IMR-90 (cell line): ENCODE measurements at regions not wholly inside any gene's neighbourhood (a gene's known extent, or its start where the extent isn't known, plus 50 kb on each side); places are given as distances from the start of the nearest gene placed in this dataset.

ENCODE experiments used
- ATAC-seq: fragments of 200-7000 bp; cut with Tn5 transposase; 2 replicates; pipeline ENCODE4 v1.9.1; 2020; ENCODE audit warnings: low read depth, mild to moderate bottlenecking, moderate library complexity
- BruUV-seq: library from RNA; stranded (reverse); fragments of 400-500 nt; replicated peaks from 2 replicates; lab custom pipeline; 2021; lab: Mats Ljungman, UMichigan
- CTCF ChIA-PET: fragments of 300-600 bp; formaldehyde crosslinking; extraction: SDS; loops from one replicate; lab custom pipeline; 2021; ENCODE audit warnings: antibody characterized with exemption; lab: Yijun Ruan, JAX
- POLR2A ChIA-PET: fragments of 300-600 bp; sonication (Branson Sonifier 250); formaldehyde crosslinking; loops from one replicate; lab custom pipeline; 2022; ENCODE audit warnings: antibody characterized with exemption; ENCODE audit not compliant: unreplicated experiment; lab: Charles Lee
- DNase-seq: peaks from one replicate; pipeline ENCODE4 v3.0.0; 2013
- H2AFZ ChIP-seq: replicated peaks from 2 replicates; pipeline ENCODE3; 2013; ENCODE audit warnings: low read length, mild to moderate bottlenecking; ENCODE audit not compliant: poor library complexity
- H2AK5ac ChIP-seq: 2 replicates; pipeline ENCODE4 v1.6.1; 2013; ENCODE audit warnings: low read depth, low read length, inconsistent platforms
- H2AK9ac ChIP-seq: replicated peaks from 2 replicates; pipeline ENCODE3; 2013; ENCODE audit warnings: mild to moderate bottlenecking, low read depth, low read length, moderate library complexity; ENCODE audit not compliant: poor library complexity
- H2BK120ac ChIP-seq: 2 replicates; pipeline ENCODE4 v1.6.1; 2013; ENCODE audit warnings: low read depth, low read length, inconsistent platforms
- H2BK15ac ChIP-seq: 3 replicates; pipeline ENCODE4 v1.6.1; 2013; ENCODE audit warnings: low read depth, low read length, inconsistent platforms
- H2BK20ac ChIP-seq: 2 replicates; pipeline ENCODE4 v1.6.1; 2013; ENCODE audit warnings: low read depth, mild to moderate bottlenecking, inconsistent platforms, low read length, moderate library complexity
- H2BK5ac ChIP-seq: 2 replicates; pipeline ENCODE4 v1.6.1; 2013; ENCODE audit warnings: mild to moderate bottlenecking, low read depth, low read length, inconsistent platforms; ENCODE audit not compliant: poor library complexity, severe bottlenecking
- H3K14ac ChIP-seq: replicated peaks from 2 replicates; pipeline ENCODE4 v1.6.1; 2013; ENCODE audit warnings: low read depth, low read length, inconsistent platforms
- H3K18ac ChIP-seq: 2 replicates; pipeline ENCODE4 v1.6.1; 2013; ENCODE audit warnings: low read depth, low read length, control low read depth
- H3K23ac ChIP-seq: 2 replicates; pipeline ENCODE4 v1.6.1; 2013; ENCODE audit warnings: low read depth, low read length, inconsistent platforms
- H3K27ac ChIP-seq: 2 replicates; pipeline ENCODE4 v1.5.1; 2013; ENCODE audit warnings: mild to moderate bottlenecking, control low read depth, low read length; ENCODE audit not compliant: insufficient read depth
- H3K27me3 ChIP-seq: 2 replicates; pipeline ENCODE4 v1.6.1; 2013; ENCODE audit warnings: low read length; ENCODE audit not compliant: control insufficient read depth, insufficient read depth
- H3K36me3 ChIP-seq: 2 replicates; pipeline ENCODE4 v1.6.1; 2013; ENCODE audit warnings: low read length, mixed read lengths; ENCODE audit not compliant: control insufficient read depth, insufficient read depth
- H3K4ac ChIP-seq: 2 replicates; pipeline ENCODE4 v1.6.1; 2013; ENCODE audit warnings: low read depth, low read length, inconsistent platforms
- H3K4me1 ChIP-seq: 2 replicates; pipeline ENCODE4 v1.6.1; 2013; ENCODE audit warnings: low read length, mixed read lengths; ENCODE audit not compliant: control insufficient read depth, insufficient read depth
- H3K4me2 ChIP-seq: 2 replicates; pipeline ENCODE4 v1.6.1; 2013; ENCODE audit warnings: low read depth, mild to moderate bottlenecking, control low read depth, low read length, moderate library complexity
- H3K4me3 ChIP-seq: 2 replicates; pipeline ENCODE4 v1.5.1; 2013; ENCODE audit warnings: low read depth, mild to moderate bottlenecking, control low read depth, low read length, moderate library complexity; ENCODE audit not compliant: insufficient read depth
- H3K56ac ChIP-seq: 2 replicates; pipeline ENCODE4 v1.6.1; 2013; ENCODE audit warnings: low read length, inconsistent platforms; ENCODE audit not compliant: insufficient read depth; ENCODE audit errors: extremely low read depth
- H3K79me1 ChIP-seq, 2 experiments: 2 replicates each; pipeline ENCODE4 v1.6.1; 2013; ENCODE audit warnings: low read length in 2 of 2, inconsistent platforms in 1 of 2, low read depth in 1 of 2
- H3K9ac ChIP-seq: 2 replicates; pipeline ENCODE4 v1.6.1; 2013; ENCODE audit warnings: low read depth, low read length, control low read depth
- H3K9me1 ChIP-seq: 2 replicates; pipeline ENCODE4 v1.6.1; 2013; ENCODE audit warnings: low read length, inconsistent platforms; ENCODE audit not compliant: insufficient read depth
- H3K9me3 ChIP-seq: 2 replicates; pipeline ENCODE4 v1.6.1; 2013; ENCODE audit warnings: low read length; ENCODE audit not compliant: control insufficient read depth, insufficient read depth
- H4K20me1 ChIP-seq: 2 replicates; pipeline ENCODE4 v1.6.1; 2013; ENCODE audit warnings: low read length, inconsistent platforms; ENCODE audit not compliant: insufficient read depth
- H4K5ac ChIP-seq: 2 replicates; pipeline ENCODE4 v1.6.1; 2013; ENCODE audit warnings: mild to moderate bottlenecking, low read depth, low read length, control low read depth
- H4K8ac ChIP-seq, 2 experiments: 2 replicates each; pipeline ENCODE4 v1.6.1; 2013; ENCODE audit warnings: low read depth in 2 of 2, low read length in 2 of 2, control low read depth in 1 of 2, inconsistent platforms in 1 of 2
- H4K91ac ChIP-seq: 2 replicates; pipeline ENCODE4 v1.6.1; 2013; ENCODE audit warnings: low read depth, low read length, inconsistent platforms; ENCODE audit not compliant: insufficient read depth
- WGBS, 2 experiments: methylation state at CpG; one replicate each; pipeline versions ENCODE4 v1.1.5 to v1.1.7; 2013; ENCODE audit warnings: missing lambda C conversion rate in 2 of 2; ENCODE audit not compliant: insufficient read length in 1 of 2; ENCODE audit errors: extremely low coverage in 2 of 2; 5-methylcytosine and 5-hydroxymethylcytosine counted together
- dilution Hi-C: fragments of 300-500 bp; cut with HindIII; formaldehyde crosslinking; loops from one replicate; pipeline ENCODE4 v1.14.3; 2018; ENCODE audit warnings: low sequenced_read_pairs; ENCODE audit not compliant: unreplicated experiment
- in situ Hi-C: fragments of 300-500 bp; cut with MboI; formaldehyde crosslinking; loops from 3 replicates; pipeline ENCODE4 v1.14.3; 2019; ENCODE audit warnings: low sequenced_read_pairs, inconsistent platforms, mixed read lengths
- intact Hi-C: fragments of 100-400 bp; cut with micrococcal nuclease; formaldehyde crosslinking; loops from 2 replicates; pipeline ENCODE4 v1.10.0; 2022
- TF ChIP-seq, protein P1 (sequence below): fragments of 150-350 bp; IDR thresholded peaks from 2 replicates; pipeline ENCODE4 v1.6.1; 2016; ENCODE audit warnings: low read depth, mild to moderate bottlenecking, low read length, moderate library complexity, borderline replicate concordance

DNA sequence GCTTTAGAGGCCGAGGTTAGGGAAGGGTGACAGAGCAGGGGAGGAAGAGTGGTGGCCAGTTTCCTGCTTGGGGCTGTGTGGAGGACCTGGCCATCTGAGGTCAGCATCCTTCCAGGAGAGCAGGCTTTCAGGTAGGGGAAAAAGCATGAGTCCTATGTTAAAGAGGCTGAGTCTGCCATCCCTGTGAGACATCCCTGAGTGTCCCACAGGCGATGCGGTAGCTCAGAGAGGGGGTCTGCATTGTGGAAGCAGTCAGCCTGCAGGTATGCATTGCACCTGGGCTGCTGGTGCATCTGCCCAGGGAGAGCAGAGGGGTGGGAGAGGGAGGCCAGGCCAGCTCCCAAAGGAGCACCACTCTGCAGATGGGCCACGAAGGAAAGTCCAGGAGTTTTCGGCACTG lies 282.1 kb upstream of the ZNF32 start:
- peak overlapping the region; percentile 71 for H2BK15ac ChIP-seq
- H3K79me1 ChIP-seq, result no peaks in the 10 kb centered on the region
- no peaks in the 10 kb centered on the region for H3K9me3 ChIP-seq
- intact Hi-C loops, result no loop called here
- POLR2A ChIA-PET, result no interaction called here
- peak overlapping the region; percentile 86 for H3K4ac ChIP-seq
- H3K23ac ChIP-seq, result peak overlapping the region; percentile 73
- WGBS, 2 experiments, result 100% methylated on average over 3 of the region's 5 CpGs; no CpG with 5 or more reads in 1 of the 2 experiments
- peak overlapping the region; percentile 46 for H3K14ac ChIP-seq
- peak overlapping the region; percentile 97 for H2BK20ac ChIP-seq
- H2AK5ac ChIP-seq, result peak overlapping the region; percentile 99
- peak overlapping the region; percentile 30; the same call in 1 of the 2 replicates for H3K4me2 ChIP-seq
- peak overlapping the region; percentile 74 for H3K56ac ChIP-seq
- CTCF ChIA-PET, result no interaction called here
- TF ChIP-seq, protein P1, sequence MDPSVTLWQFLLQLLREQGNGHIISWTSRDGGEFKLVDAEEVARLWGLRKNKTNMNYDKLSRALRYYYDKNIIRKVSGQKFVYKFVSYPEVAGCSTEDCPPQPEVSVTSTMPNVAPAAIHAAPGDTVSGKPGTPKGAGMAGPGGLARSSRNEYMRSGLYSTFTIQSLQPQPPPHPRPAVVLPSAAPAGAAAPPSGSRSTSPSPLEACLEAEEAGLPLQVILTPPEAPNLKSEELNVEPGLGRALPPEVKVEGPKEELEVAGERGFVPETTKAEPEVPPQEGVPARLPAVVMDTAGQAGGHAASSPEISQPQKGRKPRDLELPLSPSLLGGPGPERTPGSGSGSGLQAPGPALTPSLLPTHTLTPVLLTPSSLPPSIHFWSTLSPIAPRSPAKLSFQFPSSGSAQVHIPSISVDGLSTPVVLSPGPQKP, result no peak
- in situ Hi-C loops, result no loop called here
- DNase-seq, result no peak
- dilution Hi-C loops, result no loop called here
- peaks cover 14% of the 10 kb centered on the region for H3K4me1 ChIP-seq
- H4K5ac ChIP-seq, result peak overlapping the region; percentile 86
- BruUV-seq, result no TSS peak
- H3K36me3 ChIP-seq, result no peaks in the 10 kb centered on the region
- peak overlapping the region; percentile 95 for H2BK120ac ChIP-seq
- H2BK5ac ChIP-seq, result peak overlapping the region; percentile 95
- H3K4me3 ChIP-seq, result no peak overlapping the region
- no peaks in the 10 kb centered on the region for H4K20me1 ChIP-seq
- H3K27ac ChIP-seq, result peak overlapping the region; percentile 68
- H3K9me1 ChIP-seq, result peaks cover 11% of the 10 kb centered on the region
- peak overlapping the region; percentile 70 for H2AFZ ChIP-seq
- peak overlapping the region; percentile 92 for H4K91ac ChIP-seq
- ATAC-seq, result peak; percentile 30; the same call in 1 of the 2 replicates
- H3K9ac ChIP-seq, result no peak overlapping the region
- peak overlapping the region; percentile 90 for H3K18ac ChIP-seq
- peak overlapping the region; percentile 93 for H4K8ac ChIP-seq
- H3K27me3 ChIP-seq, result no peaks in the 10 kb centered on the region
- H2AK9ac ChIP-seq, result peak overlapping the region; percentile 88
